T-helper 1 cell treated with Interleukin-12 subunit alpha and Interleukin-12 subunit beta and Interleukin-4 antibody, amounts not matched to agents 30 μg/mL and 1 μg/mL, for 36 hours (primary cell): ENCODE measurements at regions not wholly inside any gene's neighbourhood (a gene's known extent, or its start where the extent isn't known, plus 50 kb on each side); places are given as distances from the start of the nearest gene placed in this dataset.

Source experiments
- H3K27ac Mint-ChIP-seq: one replicate; pipeline ENCODE4 v1.8.0; 2021; ENCODE audit warnings: mild to moderate bottlenecking, mixed read lengths
- H3K27me3 Mint-ChIP-seq: one replicate; pipeline ENCODE4 v1.8.0; 2021; ENCODE audit warnings: low read depth, mixed read lengths
- H3K36me3 Mint-ChIP-seq: one replicate; pipeline ENCODE4 v1.8.0; 2021; ENCODE audit warnings: low read depth, mixed read lengths
- H3K4me1 Mint-ChIP-seq: one replicate; pipeline ENCODE4 v1.8.0; 2021; ENCODE audit warnings: low read depth, mixed read lengths
- H3K4me3 Mint-ChIP-seq: one replicate; pipeline ENCODE4 v1.8.0; 2021; ENCODE audit warnings: mild to moderate bottlenecking, moderate library complexity, mixed read lengths
- H3K9me3 Mint-ChIP-seq: one replicate; pipeline ENCODE4 v1.8.0; 2021; ENCODE audit warnings: mixed read lengths

DNA sequence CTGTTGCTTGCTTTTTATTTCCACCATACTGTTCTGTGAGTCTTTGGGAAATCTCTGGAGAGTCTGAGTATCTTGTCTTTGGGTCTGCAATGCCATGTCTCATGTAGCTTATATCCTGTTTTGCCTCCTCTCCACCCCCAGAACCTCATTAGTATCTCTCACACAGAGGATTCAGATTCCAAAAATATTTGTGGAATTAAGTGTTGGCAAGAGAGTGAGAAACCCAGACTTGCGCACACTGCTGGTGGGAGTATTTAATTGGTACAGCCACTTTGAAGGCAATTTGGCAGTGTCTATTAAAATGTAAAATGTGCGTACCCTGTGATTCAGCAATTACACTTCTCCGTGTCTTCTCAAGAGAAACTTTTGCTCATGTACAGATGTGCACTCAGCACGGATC, 68.6 kb downstream of the ZNF621 start:
- Mint-ChIP-seq H3K36me3 (no peaks in the 10 kb centered on the region), H3K27me3 (peaks cover 16% of the 10 kb centered on the region), H3K4me3 (no peak overlapping the region), H3K27ac (no peak overlapping the region), H3K9me3 (no peaks in the 10 kb centered on the region), H3K4me1 (no peaks in the 10 kb centered on the region)

DNA sequence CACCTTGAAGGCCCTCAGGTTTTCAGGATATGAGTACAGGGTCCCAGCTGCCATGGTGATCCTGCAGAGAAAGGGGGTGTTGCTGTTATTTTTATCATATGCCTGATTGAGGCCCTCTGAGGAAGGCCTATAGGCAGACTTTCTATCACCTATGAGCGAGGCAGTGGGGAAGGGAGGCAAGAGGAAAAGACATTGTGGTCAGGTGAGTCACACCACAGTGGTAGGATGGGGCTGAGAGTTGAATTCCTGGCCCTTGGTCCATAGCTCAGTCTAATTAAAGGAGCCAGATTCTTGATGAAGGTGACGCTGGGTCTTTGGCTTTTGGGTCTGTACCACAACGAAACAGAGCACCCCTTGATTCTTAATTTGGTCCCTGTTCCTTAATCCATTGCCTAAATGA, 72.7 kb downstream of the ZNF621 start:
- H3K27ac Mint-ChIP-seq, result no peak overlapping the region
- H3K9me3 Mint-ChIP-seq, result no peaks in the 10 kb centered on the region
- peaks cover 8% of the 10 kb centered on the region for H3K27me3 Mint-ChIP-seq
- no peaks in the 10 kb centered on the region for H3K4me1 Mint-ChIP-seq
- no peaks in the 10 kb centered on the region for H3K36me3 Mint-ChIP-seq
- no peak overlapping the region for H3K4me3 Mint-ChIP-seq

- H3K9me3 Mint-ChIP-seq, result no peaks in the 10 kb centered on the region
- H3K27me3 Mint-ChIP-seq, result peaks cover 8% of the 10 kb centered on the region
- no peaks in the 10 kb centered on the region for H3K36me3 Mint-ChIP-seq
- no peak overlapping the region for H3K4me3 Mint-ChIP-seq
- H3K4me1 Mint-ChIP-seq, result no peaks in the 10 kb centered on the region
- H3K27ac Mint-ChIP-seq, result no peak overlapping the region
Measured at GRCh38 chr3:40598338-40598737, 73.6 kb downstream of the ZNF621 start.

DNA sequence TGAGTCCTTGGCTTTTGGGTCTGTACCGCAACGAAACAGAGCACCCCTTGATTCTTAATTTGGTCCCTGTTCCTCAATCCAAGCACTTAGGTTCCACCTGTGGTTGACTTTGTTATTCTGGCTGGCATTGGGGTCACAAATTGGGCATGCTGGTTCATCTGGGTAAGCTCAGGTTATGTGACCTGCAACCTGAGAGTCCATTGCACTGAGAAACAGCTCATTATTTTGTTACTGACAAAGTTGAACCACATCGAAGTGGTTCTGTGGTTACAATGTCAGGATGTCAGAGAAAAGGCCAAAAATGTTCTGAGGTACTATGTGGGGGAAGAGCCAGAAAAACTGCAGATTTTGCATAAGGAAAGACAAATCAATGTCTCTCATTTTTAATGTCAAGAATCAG, 74.2 kb downstream of the ZNF621 start:
- Mint-ChIP-seq H3K36me3 (no peaks in the 10 kb centered on the region), H3K27me3 (peaks cover 12% of the 10 kb centered on the region), H3K27ac (no peak overlapping the region), H3K9me3 (no peaks in the 10 kb centered on the region), H3K4me1 (no peaks in the 10 kb centered on the region), H3K4me3 (no peak overlapping the region)

DNA sequence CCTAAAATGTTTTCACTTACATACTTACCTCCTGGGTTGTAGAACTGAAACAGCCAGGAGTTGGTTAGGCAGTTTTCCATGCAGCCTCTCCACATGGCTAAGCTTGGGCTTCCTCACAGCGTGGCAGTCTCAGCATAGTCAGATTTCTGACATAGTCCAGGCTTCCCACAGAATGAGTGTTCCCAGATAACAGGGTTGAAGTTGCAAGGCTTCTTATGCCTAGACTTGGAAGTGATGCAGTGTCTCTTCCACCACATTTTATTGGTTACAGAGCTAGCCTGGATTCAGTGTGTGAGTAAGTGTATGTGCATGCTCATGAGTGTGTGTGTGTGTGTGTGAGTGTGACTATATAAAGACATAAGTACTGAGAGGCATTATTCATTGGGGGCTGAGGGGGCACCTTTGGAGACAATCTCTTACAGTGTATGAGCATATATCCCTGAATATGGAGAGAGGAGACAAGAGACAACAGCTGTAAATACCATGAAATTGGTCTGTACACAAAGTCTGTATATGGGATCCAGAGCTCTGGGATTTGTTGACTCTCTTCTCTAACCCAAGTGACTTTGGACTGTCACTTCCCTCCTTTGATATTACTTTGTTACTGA, 78.1 kb downstream of the ZNF621 start:
- no peak overlapping the region for H3K4me3 Mint-ChIP-seq
- H3K36me3 Mint-ChIP-seq, result no peaks in the 10 kb centered on the region
- no peak overlapping the region for H3K27ac Mint-ChIP-seq
- no peaks in the 10 kb centered on the region for H3K9me3 Mint-ChIP-seq
- no peaks in the 10 kb centered on the region for H3K4me1 Mint-ChIP-seq
- H3K27me3 Mint-ChIP-seq, result peaks cover 9% of the 10 kb centered on the region

- H3K9me3 Mint-ChIP-seq, result no peaks in the 10 kb centered on the region
- no peaks in the 10 kb centered on the region for H3K4me1 Mint-ChIP-seq
- H3K27ac Mint-ChIP-seq, result no peak overlapping the region
- H3K27me3 Mint-ChIP-seq, result peaks cover 16% of the 10 kb centered on the region
- no peaks in the 10 kb centered on the region for H3K36me3 Mint-ChIP-seq
- no peak overlapping the region for H3K4me3 Mint-ChIP-seq
Measured at GRCh38 chr3:40605960-40606359, 81.2 kb downstream of the ZNF621 start.

DNA sequence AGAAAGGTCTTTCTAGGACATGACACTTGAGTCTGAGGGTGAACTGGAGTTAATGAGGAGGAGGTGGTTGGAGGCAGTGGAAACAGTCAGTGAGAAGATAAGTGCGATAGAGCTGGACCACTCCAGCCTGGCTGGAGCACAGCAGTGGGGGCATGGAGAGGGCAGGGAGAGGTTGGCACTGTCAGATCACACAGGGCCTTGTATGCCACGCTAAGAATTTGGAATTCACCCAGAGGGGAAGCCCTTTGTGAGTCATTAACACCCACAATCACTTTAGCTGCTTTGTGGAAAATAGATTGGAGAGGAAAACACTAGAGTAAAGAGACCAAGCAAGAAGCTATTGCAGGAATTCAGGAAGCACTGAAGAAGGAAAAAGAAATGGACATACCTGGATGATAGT, 83.3 kb downstream of the ZNF621 start:
- Mint-ChIP-seq H3K36me3 (no peaks in the 10 kb centered on the region), H3K4me3 (no peak overlapping the region), H3K9me3 (no peaks in the 10 kb centered on the region), H3K27me3 (peaks cover 19% of the 10 kb centered on the region), H3K27ac (no peak overlapping the region), H3K4me1 (no peaks in the 10 kb centered on the region)

DNA sequence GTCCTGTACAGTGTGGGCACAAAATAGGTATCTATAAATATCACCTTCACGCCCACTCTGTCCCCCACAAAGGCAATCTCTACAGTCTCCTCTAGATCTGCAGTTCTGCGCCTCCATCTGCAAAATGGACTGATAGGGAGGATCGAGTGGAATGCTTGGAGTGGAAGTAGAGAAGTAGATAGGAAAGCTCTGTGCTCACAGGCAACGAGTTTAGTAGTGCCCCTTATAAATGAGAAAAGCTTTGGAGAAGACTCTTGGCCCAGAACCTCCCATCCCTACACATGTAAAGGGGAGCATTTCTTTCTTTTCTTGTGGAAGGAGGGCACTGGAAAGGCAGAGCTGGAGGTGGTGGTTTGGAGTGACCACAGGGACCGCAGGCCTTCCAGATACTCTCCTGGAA, 88.5 kb downstream of the ZNF621 start:
- H3K4me3 Mint-ChIP-seq, result no peak overlapping the region
- H3K9me3 Mint-ChIP-seq, result no peaks in the 10 kb centered on the region
- H3K27ac Mint-ChIP-seq, result no peak overlapping the region
- no peaks in the 10 kb centered on the region for H3K36me3 Mint-ChIP-seq
- H3K27me3 Mint-ChIP-seq, result peaks cover 43% of the 10 kb centered on the region
- H3K4me1 Mint-ChIP-seq, result no peaks in the 10 kb centered on the region

GRCh38 chr3:40615110-40615915, 90.6 kb downstream of the ZNF621 start:
- no peaks in the 10 kb centered on the region for H3K36me3 Mint-ChIP-seq
- H3K9me3 Mint-ChIP-seq, result no peaks in the 10 kb centered on the region
- no peak overlapping the region for H3K4me3 Mint-ChIP-seq
- no peaks in the 10 kb centered on the region for H3K4me1 Mint-ChIP-seq
- H3K27me3 Mint-ChIP-seq, result peaks cover 37% of the 10 kb centered on the region
- no peak overlapping the region for H3K27ac Mint-ChIP-seq

DNA sequence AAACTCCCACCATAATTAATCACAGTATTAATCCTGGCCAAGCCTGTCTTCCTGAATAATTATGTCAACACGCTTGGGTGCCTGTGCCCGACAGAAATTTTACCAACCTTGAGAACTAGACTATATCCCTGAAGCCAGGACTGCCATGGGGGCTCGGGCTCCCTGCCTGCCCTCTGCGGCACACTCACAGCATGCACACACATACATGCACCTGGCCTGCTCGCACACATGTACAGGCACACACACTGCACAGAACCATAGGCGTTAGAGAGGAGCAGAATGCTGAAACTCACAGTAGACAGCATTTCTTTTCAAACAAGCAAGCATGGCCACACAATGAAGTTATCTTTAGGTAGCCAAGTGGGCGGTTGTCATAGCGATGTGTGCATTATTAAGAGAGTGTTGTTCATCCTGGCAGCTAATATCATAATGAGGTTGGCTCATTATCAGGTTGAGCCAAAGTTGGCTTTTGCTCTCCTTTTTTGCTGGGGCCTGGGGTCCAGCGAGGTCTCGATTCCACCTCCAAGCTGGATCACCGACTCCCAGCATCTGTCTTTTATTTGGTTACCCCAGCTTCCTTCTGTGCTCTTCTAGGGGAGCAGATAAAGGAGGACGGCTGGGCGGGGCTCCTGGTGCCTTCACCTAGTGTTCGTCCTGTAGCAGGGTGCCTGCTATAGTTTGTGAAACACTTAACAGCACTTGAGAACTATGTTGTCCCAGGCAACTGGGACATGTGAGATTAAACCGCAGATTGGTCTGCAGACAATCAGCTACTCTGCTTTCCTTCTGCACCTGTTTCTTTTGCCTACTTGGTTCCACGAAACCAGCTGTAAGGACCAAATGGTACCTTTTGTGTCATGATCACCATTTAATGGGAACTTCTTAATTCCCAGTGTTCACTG, 91.4 kb downstream of the ZNF621 start:
- H3K4me3 Mint-ChIP-seq, result no peak overlapping the region
- no peaks in the 10 kb centered on the region for H3K4me1 Mint-ChIP-seq
- no peaks in the 10 kb centered on the region for H3K9me3 Mint-ChIP-seq
- no peak overlapping the region for H3K27ac Mint-ChIP-seq
- no peaks in the 10 kb centered on the region for H3K36me3 Mint-ChIP-seq
- peaks cover 37% of the 10 kb centered on the region for H3K27me3 Mint-ChIP-seq

- no peaks in the 10 kb centered on the region for H3K9me3 Mint-ChIP-seq
- H3K27ac Mint-ChIP-seq, result no peak overlapping the region
- no peak overlapping the region for H3K4me3 Mint-ChIP-seq
- H3K4me1 Mint-ChIP-seq, result no peaks in the 10 kb centered on the region
- no peaks in the 10 kb centered on the region for H3K36me3 Mint-ChIP-seq
- H3K27me3 Mint-ChIP-seq, result peaks cover 33% of the 10 kb centered on the region
Measured at GRCh38 chr3:40617084-40617483, 92.3 kb downstream of the ZNF621 start.

- H3K4me3 Mint-ChIP-seq, result no peak overlapping the region
- H3K36me3 Mint-ChIP-seq, result no peaks in the 10 kb centered on the region
- H3K27me3 Mint-ChIP-seq, result peaks cover 33% of the 10 kb centered on the region
- H3K27ac Mint-ChIP-seq, result no peak overlapping the region
- H3K9me3 Mint-ChIP-seq, result no peaks in the 10 kb centered on the region
- H3K4me1 Mint-ChIP-seq, result no peaks in the 10 kb centered on the region
Measured at GRCh38 chr3:40618158-40618557, 93.4 kb downstream of the ZNF621 start.

DNA sequence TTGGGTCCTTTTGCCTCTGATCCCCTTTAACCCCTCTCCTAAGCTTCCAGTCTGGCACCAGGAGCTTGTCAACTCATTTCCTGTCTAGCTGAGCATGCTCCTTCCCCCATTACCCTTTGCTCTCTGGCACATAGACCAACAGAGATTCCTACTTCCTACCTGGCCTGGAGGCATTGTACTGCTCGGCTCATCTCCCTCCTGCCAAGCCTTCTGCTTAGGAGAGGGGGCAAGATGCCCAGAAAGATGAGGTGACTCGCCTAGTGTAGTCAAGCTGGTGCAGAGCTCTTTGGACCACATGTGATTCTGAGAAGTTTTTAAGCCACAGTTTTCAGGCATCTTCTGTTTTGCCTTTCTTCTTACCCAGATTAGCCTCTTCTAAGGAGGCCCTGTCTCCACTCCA, 95.4 kb downstream of the ZNF621 start:
- Mint-ChIP-seq H3K4me3 (no peak overlapping the region), H3K4me1 (no peaks in the 10 kb centered on the region), H3K9me3 (no peaks in the 10 kb centered on the region), H3K27me3 (peaks cover 25% of the 10 kb centered on the region), H3K27ac (no peak overlapping the region), H3K36me3 (no peaks in the 10 kb centered on the region)

- H3K4me1 Mint-ChIP-seq, result no peaks in the 10 kb centered on the region
- H3K9me3 Mint-ChIP-seq, result no peaks in the 10 kb centered on the region
- H3K4me3 Mint-ChIP-seq, result no peak overlapping the region
- no peak overlapping the region for H3K27ac Mint-ChIP-seq
- H3K36me3 Mint-ChIP-seq, result no peaks in the 10 kb centered on the region
- H3K27me3 Mint-ChIP-seq, result peaks cover 14% of the 10 kb centered on the region
Measured at GRCh38 chr3:40621252-40621651, 96.5 kb downstream of the ZNF621 start.

GRCh38 chr3:40623567-40623966, 98.8 kb downstream of the ZNF621 start:
- H3K4me3 Mint-ChIP-seq, result no peak overlapping the region
- peaks cover under 1% of the 10 kb centered on the region for H3K36me3 Mint-ChIP-seq
- no peak overlapping the region for H3K27ac Mint-ChIP-seq

More at GRCh38 chr3:40623567-40623966, 98.8 kb downstream of the ZNF621 start:
- H3K9me3 Mint-ChIP-seq, result peaks cover 5% of the 10 kb centered on the region
- H3K4me1 Mint-ChIP-seq, result no peaks in the 10 kb centered on the region
- H3K27me3 Mint-ChIP-seq, result no peaks in the 10 kb centered on the region
